A549 (cell line): ENCODE measurements at regions not wholly inside any gene's neighbourhood (a gene's known extent, or its start where the extent isn't known, plus 50 kb on each side); places are given as distances from the start of the nearest gene placed in this dataset.

Experiments
- BCL3 ChIP-seq: fragments of >200 bp; sonication (Bioruptor Twin); formaldehyde crosslinking; IDR thresholded peaks from 3 replicates; pipeline ENCODE4 v1.6.1; 2016
- CBX2 ChIP-seq: fragments of 200-600 bp; sonication (generic); IDR thresholded peaks from 2 replicates; pipeline ENCODE4 v1.6.1; 2016; ENCODE audit warnings: low read depth, mild to moderate bottlenecking, borderline replicate concordance
- CEBPB ChIP-seq, 2 experiments: fragments of >200 bp in 1 of 2; sonication (Bioruptor Twin) in 1 of 2; formaldehyde crosslinking in 1 of 2; IDR thresholded peaks; 2 replicates each; pipeline ENCODE4 v1.6.1; 2012 to 2016
- CTCF ChIP-seq: fragments of >200 bp; sonication (Bioruptor Twin); formaldehyde crosslinking; IDR thresholded peaks from 3 replicates; pipeline ENCODE4 v1.5.1; 2016
- E2F6 ChIP-seq: IDR thresholded peaks from 2 replicates; pipeline ENCODE4 v1.6.1; 2012; ENCODE audit warnings: low read depth, borderline replicate concordance
- EP300 ChIP-seq, 2 experiments: fragments of >200 bp; sonication (Bioruptor Twin); formaldehyde crosslinking; IDR thresholded peaks; 2 replicates in 1 of 2; 3 replicates in 1 of 2; pipeline ENCODE4 v1.6.1; 2016 to 2017
- HOXA7 ChIP-seq: fragments of 250-450 bp; sonication (Bioruptor Pico); IDR thresholded peaks from 2 replicates; pipeline ENCODE4 v1.5.0; 2020; ENCODE audit warnings: mild to moderate bottlenecking, moderate library complexity
- HOXB13 ChIP-seq: fragments of 250-450 bp; sonication (Bioruptor Pico); IDR thresholded peaks from 2 replicates; pipeline ENCODE4 v1.5.0; 2020; ENCODE audit warnings: low read depth, mild to moderate bottlenecking, moderate library complexity
- MAX ChIP-seq: IDR thresholded peaks from 2 replicates; pipeline ENCODE4 v1.6.1; 2012
- NPAS2 ChIP-seq: fragments of 250-450 bp; sonication (Bioruptor Pico); IDR thresholded peaks from 2 replicates; pipeline ENCODE4 v1.8.0; 2022; ENCODE audit warnings: mild to moderate bottlenecking, moderate library complexity, borderline replicate concordance
- NR3C1 ChIP-seq: fragments of >200 bp; sonication (Bioruptor Twin); formaldehyde crosslinking; IDR thresholded peaks from 3 replicates; pipeline ENCODE4 v1.6.1; 2017
- POLR2A ChIP-seq: IDR thresholded peaks from 2 replicates; pipeline ENCODE4 v1.6.1; 2012; ENCODE audit warnings: mild to moderate bottlenecking, low read length
- RCOR1 ChIP-seq: fragments of 150-350 bp; IDR thresholded peaks from 2 replicates; pipeline ENCODE4 v1.6.1; 2014; ENCODE audit warnings: antibody characterized with exemption, low read length, low read depth
- REST ChIP-seq: fragments of 200-600 bp; sonication (generic); IDR thresholded peaks from 2 replicates; pipeline ENCODE4 v1.6.1; 2016; ENCODE audit warnings: antibody characterized with exemption, mild to moderate bottlenecking, moderate library complexity

GRCh38 chr6:98516206-98516605, 318.2 kb upstream of the POU3F2 start:
- TF ChIP-seq CTCF (no peak), POLR2A (no peak), BCL3 (no peak), CBX2 (no peak), EP300 (IDR thresholded peaks at IDR 0.05) (no peak), E2F6 (no peak), CEBPB (IDR thresholded peaks at IDR 0.05) (no peak), HOXB13 (CRISPR knock-in tag) (no peak), NPAS2 (CRISPR knock-in tag) (no peak), REST (no peak), HOXA7 (CRISPR knock-in tag) (no peak), MAX (no peak), NR3C1 (no peak), RCOR1 (no peak)
